ENCODE measurements at regions not wholly inside any gene's neighbourhood (a gene's known extent, or its start where the extent isn't known, plus 50 kb on each side); places are given as distances from the start of the nearest gene placed in this dataset.

DNA sequence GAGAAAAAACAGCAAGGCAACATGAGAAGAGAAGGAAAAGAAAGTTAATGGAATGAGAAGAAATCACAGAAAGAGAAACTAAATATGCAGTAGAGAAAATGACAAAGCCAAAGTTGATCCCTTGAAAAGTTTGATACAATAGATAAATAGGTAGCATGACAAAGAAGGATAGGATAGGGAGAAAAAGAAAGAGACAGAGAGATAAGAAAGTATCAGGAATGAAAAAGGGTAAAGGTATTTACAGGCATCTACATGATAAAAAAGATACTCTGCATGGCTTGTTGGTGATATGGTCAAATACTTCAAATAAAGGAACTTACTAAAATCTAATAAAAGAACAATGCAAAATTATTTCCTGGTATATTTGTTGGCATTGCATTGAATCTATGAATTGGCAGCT lies 185.5 kb upstream of the TECRL start:
- H3K9me3 ChIP-seq: no peaks in the 10 kb centered on the region
- no peak overlapping the region for H3K4me3 ChIP-seq (ENCODE audit: low read depth, low read length)
- DNase-seq: no peak
- H3K27me3 ChIP-seq: no peaks in the 10 kb centered on the region
- TF ChIP-seq, protein P1, sequence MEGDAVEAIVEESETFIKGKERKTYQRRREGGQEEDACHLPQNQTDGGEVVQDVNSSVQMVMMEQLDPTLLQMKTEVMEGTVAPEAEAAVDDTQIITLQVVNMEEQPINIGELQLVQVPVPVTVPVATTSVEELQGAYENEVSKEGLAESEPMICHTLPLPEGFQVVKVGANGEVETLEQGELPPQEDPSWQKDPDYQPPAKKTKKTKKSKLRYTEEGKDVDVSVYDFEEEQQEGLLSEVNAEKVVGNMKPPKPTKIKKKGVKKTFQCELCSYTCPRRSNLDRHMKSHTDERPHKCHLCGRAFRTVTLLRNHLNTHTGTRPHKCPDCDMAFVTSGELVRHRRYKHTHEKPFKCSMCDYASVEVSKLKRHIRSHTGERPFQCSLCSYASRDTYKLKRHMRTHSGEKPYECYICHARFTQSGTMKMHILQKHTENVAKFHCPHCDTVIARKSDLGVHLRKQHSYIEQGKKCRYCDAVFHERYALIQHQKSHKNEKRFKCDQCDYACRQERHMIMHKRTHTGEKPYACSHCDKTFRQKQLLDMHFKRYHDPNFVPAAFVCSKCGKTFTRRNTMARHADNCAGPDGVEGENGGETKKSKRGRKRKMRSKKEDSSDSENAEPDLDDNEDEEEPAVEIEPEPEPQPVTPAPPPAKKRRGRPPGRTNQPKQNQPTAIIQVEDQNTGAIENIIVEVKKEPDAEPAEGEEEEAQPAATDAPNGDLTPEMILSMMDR (IDR thresholded peaks at IDR 0.05; ENCODE audit: low read depth, low read length): no peak
- H3K36me3 ChIP-seq: no peaks in the 10 kb centered on the region
- no peaks in the 10 kb centered on the region for H3K4me1 ChIP-seq

DNA sequence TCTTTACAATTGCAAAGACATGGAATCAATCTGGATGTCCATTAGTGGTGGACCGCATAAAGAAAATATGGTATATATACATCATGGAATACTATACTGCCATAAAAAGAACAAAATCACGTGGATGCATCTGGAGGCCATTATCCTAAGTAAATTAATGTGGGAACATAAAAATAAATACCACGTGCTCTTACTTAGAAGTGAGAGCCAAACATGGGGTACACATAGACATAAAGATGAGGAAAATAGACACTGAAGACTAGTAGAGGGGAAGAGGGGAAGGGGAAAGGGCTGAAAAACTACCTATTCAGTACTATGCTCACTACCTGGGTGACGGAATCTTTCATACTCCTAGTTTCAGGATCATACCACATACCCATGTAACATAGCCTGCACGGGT lies 179.3 kb upstream of the TECRL start:
- Histone ChIP-seq H3K9me3 (no peaks in the 10 kb centered on the region), H3K27me3 (no peaks in the 10 kb centered on the region), H3K4me3 (ENCODE audit: low read depth, low read length) (no peak overlapping the region), H3K36me3 (no peaks in the 10 kb centered on the region), H3K4me1 (no peaks in the 10 kb centered on the region)
- DNase-seq: no peak
- TF ChIP-seq, protein P1 (IDR thresholded peaks at IDR 0.05; ENCODE audit: low read depth, low read length): no peak

DNA sequence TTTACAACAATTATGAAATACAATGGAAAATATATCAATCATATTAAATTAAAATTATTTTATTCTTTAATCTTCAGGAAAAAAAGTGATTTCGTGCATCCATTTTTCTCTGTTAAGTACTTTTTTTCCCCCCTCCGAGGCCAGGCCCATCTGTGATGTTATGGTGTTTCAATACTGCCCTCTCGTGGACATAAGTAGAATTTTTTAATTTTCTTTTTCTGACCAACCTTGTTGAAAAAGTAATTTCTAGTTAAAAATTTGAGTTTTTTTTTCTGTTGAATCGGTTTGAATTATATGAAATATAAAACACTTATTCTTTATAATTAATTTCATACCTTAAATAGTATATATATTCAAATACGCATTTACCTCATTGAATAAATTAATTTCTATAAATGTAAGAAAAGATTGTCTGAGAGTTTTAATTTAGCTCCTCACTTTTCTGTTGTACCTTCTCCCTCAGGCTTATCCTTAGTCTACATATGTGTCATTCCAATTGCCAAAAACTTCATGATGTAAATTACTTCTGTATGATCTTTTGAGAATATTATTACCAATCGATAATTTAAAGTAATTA lies 175.8 kb upstream of the TECRL start:
- peak; percentile 46 for DNase-seq
- no peaks in the 10 kb centered on the region for H3K4me1 ChIP-seq

DNA sequence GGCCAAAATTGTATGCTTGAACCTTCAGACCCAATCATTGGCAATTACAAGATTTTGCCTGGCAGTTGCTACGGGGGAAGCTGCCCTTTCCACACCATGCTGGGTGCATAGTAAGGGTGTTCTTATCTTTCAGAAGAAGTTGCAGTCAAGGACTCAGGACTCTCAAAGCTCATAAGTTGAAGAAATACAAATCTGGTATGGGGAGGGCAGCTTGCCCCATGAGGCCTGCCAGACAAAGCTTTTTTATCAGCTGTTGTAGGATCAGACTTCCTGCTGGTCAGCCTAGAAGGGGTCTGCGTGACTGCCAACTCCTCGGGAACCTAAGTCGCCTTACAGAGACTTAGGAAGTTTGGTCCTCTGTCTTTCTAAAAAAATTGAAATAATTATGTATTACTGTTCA lies 174.9 kb upstream of the TECRL start:
- TF ChIP-seq, protein P1 (IDR thresholded peaks at IDR 0.05; ENCODE audit: low read depth, low read length): no peak
- H3K27me3 ChIP-seq: no peaks in the 10 kb centered on the region
- no peaks in the 10 kb centered on the region for H3K36me3 ChIP-seq
- DNase-seq: no peak
- no peaks in the 10 kb centered on the region for H3K9me3 ChIP-seq
- no peaks in the 10 kb centered on the region for H3K4me1 ChIP-seq
- no peak overlapping the region for H3K4me3 ChIP-seq (ENCODE audit: low read depth, low read length)

More for the DNA sequence above, 175.8 kb upstream of the TECRL start:
- TF ChIP-seq, protein P1 (IDR thresholded peaks at IDR 0.05; ENCODE audit: low read depth, low read length): peak; percentile 61
- H3K4me3 ChIP-seq (ENCODE audit: low read depth, low read length): no peak overlapping the region
- H3K27me3 ChIP-seq: no peaks in the 10 kb centered on the region
- no peaks in the 10 kb centered on the region for H3K9me3 ChIP-seq
- no peaks in the 10 kb centered on the region for H3K36me3 ChIP-seq

DNA sequence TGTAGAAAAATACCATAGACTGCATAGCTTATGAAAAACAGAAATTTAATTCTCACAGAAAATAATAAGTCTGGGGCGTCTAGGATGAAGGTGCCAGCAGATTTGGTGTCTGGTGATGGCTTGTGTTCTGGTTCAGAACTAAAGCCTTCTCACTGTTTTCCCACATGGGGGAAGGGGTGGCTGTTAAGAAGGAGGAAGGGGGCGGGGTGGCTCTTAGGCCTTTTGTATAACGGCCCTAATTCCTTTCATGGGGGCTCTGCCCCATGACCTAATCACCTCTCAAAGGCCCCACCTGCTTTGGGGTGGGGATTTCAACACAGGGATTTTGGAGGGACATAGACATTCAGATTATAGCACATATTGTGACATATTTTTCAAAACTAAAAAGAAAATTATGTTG lies 173.2 kb upstream of the TECRL start:
- DNase-seq: no peak
- TF ChIP-seq, protein P1 (IDR thresholded peaks at IDR 0.05; ENCODE audit: low read depth, low read length): no peak
- no peaks in the 10 kb centered on the region for H3K9me3 ChIP-seq

DNA sequence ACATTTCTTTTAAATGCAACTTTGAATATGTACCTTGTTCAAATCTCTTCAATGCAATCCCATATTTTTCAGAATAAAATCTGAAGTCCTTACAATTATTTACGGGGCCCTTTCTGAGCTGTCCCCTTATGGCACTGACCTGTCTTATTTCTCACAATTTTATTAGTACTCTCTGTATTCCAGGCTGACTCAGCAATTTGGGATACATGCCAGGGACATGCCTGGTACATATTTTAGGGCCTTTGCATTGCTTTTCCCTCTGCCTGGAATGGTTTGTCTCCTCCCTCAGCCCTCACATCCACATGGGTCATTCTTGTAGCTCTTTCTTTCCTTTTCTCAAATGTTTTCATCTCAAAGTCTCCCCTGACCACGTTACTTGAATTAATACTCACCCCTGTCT lies 172.2 kb upstream of the TECRL start:
- no peaks in the 10 kb centered on the region for H3K4me1 ChIP-seq
- no peaks in the 10 kb centered on the region for H3K27me3 ChIP-seq
- no peaks in the 10 kb centered on the region for H3K9me3 ChIP-seq
- TF ChIP-seq, protein P1 (IDR thresholded peaks at IDR 0.05; ENCODE audit: low read depth, low read length): no peak
- DNase-seq: no peak
- no peaks in the 10 kb centered on the region for H3K36me3 ChIP-seq
- no peak overlapping the region for H3K4me3 ChIP-seq (ENCODE audit: low read depth, low read length)

More for the DNA sequence above, 173.2 kb upstream of the TECRL start:
- H3K27me3 ChIP-seq: no peaks in the 10 kb centered on the region
- no peaks in the 10 kb centered on the region for H3K4me1 ChIP-seq
- H3K36me3 ChIP-seq: no peaks in the 10 kb centered on the region
- H3K4me3 ChIP-seq (ENCODE audit: low read depth, low read length): no peak overlapping the region
